ENCODE measurements at regions not wholly inside any gene's neighbourhood (a gene's known extent, or its start where the extent isn't known, plus 50 kb on each side); places are given as distances from the start of the nearest gene placed in this dataset.

- TF ChIP-seq POLR2AphosphoS5 (IDR thresholded peaks at IDR 0.05; ENCODE audit: low read depth, low read length) (no peak), CTCF (IDR thresholded peaks at IDR 0.05) (no peak), REST (IDR thresholded peaks at IDR 0.05; ENCODE audit: insufficient read depth in 1 of 2, low read depth in 2 of 2, low read length in 1 of 2) (no peak), TCF7L2 (IDR thresholded peaks at IDR 0.05; ENCODE audit: low read depth, low read length) (no peak)
Observed at GRCh38 chr1:209316929-209317328, 266.6 kb upstream of the CAMK1G start.
